GM04503 (cell line): ENCODE measurements at regions not wholly inside any gene's neighbourhood (a gene's known extent, or its start where the extent isn't known, plus 50 kb on each side); places are given as distances from the start of the nearest gene placed in this dataset.

Source experiments
- DNase-seq: peaks from one replicate; pipeline ENCODE4 v3.0.0-alpha.2; 2012; ENCODE audit warnings: low read depth

DNA sequence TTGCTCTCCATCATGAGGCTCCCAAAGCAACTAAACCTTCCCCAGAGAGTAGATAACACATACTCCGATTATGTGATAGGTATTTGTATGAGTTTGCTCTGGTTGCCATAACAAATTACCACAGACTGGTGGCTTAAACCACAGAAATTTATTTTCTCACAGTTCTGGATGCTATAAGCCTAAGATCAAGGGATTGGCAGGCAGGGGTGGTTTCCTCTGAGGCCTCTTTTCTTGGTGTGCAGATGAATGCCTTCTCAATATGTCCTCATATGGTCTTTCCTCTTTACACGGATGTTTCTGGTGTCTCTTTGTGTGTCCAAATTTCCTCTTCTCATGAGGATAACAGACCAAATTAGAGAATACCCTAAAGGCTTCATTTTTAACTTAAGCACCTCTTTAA is 285.8 kb upstream of the GRIP1 start:
- peak; percentile 18 for DNase-seq

DNA sequence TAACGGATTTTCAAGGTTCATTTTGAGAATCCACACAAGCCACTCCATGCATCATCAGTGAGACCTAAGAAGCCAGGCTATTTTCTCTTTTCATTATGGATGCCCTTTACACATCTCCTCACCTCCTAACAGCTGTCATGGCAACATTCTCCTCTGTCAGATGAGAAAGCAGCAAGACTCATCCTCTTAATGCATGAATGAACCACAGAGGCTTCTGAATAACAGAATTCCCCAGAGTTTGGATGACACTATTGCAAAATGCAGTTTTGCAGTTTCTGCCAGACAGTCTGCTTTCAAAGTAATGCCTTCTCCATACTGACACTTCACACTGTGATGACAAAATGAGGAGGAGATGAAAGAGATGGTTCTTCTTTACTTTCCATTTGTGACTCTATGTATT is 286.7 kb upstream of the GRIP1 start:
- no peak for DNase-seq

DNA sequence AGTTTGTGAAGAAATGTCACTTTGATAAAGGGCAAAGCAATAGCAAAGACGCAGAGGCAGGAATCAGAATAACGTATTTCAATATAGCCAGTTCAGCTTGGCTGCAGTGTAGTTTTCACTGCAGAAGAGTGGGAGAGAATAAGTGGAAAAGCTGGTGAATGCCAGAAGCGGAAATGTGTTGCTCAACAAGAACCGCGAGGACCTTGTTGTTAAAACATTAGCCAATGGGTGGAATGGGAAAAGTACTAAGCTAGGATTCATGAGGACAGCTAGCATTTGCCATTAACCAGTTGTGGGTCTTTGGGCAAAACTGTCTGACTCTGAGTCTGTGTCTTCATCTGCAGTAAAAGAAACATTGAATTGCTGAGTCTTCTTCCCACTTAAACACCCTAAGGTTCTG is 292.9 kb upstream of the GRIP1 start:
- no peak for DNase-seq

DNA sequence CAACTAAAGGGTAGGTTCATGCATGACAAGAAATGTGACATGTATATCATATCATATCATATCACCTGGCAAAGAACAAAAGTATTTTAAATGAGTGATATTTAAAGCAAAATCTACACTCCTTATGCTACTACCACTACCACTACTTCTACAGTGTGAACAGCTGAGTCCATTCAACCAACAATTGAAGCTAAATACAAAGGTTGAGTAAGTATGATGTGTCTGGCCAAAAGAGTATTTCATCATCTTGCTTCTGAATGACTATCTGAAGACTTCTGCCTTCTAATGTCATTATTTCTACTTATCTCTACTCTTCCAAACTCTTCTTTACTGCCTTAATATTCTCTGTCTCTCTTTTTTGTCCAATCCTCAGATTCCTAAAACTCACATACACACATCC is 292.6 kb upstream of the CAND1 start:
- no peak for DNase-seq

DNA sequence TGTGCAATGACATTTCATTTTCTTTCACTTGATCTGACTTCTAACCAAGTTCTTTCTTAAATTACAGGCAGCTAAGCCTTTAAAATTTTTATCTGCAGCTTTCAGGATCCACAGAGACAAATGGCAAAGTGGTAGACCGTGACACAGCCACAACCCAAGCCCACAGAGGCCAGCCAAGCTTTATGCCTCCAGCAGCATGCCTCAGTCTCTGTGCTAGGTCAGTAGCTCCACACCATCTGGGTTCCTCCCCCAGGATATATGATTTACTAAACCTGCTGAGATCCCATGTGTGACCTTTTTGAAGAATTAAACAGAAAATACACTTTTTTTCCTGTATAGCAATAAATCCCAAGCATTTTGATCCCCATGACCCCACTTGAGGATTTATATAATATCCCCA is 290.4 kb upstream of the CAND1 start:
- DNase-seq: no peak

DNA sequence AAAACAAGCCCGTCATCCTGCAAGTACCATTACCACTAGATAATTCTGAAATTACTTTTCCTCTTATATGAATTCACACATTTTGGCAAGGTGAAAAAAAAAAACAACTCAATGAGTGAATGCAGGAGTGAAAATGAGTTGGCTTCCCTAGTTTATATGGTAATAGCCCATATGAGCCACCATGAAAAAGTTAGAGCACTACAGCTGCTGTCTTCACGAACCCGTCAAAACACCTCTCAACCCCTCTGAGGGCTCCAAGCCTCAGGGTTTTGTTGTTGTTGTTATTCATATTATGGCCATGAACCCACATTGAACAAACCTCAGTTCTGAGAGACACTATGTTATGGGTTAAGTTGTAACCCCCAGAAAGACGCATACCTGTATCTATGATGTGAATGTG is 289.9 kb upstream of the CAND1 start:
- no peak for DNase-seq

DNA sequence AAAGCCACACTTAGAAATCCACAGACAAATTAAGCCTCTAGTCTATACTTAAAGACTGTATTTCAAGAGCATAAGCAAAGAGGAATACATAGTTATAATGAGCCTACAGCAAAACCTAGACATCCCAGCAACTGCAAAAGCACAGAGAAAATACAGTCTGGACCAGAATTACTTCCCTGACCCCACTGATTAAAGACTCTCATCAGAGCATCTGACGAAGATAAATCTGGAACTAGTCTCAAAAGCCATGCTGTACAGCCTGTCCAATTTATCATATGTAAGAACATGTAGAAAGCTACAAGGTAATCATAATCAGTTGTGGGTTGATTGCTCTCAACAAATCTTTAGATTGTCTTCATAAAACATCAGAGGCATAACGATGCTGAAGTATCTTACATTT is 285.1 kb upstream of the CAND1 start:
- DNase-seq: no peak

DNA sequence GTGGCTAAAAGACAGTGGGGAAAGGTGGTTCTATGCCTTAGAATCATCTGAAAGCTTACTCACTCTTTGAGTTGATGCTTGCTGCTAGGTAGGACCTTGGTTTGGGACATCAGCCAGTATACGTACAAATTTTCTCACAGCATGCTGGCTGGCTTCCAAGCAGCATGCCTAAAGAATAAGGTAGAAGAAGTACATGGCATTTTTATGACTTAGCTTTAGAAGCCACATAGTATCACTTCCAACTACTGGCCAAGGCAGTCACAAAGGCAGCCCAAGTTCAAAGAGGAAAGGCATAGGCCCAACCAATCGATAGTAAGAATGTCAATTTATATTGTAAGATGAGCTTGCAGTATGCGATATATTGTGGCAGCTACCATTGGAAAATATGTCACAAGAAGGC is 284.2 kb upstream of the CAND1 start:
- DNase-seq: no peak

DNA sequence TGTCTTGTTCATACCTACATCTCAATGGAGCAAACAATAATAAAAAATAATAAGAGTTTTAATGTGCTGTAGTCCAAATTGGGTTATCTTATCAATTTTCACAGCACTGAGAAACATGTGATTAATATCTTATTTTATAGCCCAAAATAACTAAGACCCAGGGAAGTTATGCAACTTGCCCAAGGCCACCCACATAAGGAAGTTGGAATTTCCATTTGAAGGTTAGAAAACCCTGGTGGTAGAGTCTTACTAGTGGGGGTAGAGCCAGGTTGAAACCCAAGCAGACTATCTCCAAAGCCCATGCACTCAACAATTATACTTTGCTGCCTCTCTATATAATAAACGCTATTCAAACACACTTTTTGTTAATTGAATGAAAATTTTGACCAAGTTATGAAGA is 270.0 kb upstream of the CAND1 start:
- no peak for DNase-seq

DNA sequence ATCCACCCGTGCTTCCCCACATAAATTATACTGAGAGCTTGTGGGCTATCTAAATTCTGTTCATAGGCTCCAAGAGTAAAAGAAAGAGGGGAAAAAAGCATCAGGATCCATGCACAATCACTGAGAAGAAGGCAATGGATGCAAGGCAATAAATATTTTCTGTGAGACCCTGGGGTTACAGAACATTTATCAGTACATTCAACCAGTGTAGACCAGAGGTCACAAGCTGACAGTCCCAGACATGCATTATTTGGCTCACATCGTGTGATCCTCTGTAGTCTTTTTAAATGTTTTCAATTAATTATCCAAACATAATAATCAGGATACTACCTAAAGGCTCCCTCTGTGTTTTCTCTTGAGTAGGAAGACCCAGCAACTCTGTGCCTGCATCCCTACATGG is 267.9 kb upstream of the CAND1 start:
- no peak for DNase-seq

DNA sequence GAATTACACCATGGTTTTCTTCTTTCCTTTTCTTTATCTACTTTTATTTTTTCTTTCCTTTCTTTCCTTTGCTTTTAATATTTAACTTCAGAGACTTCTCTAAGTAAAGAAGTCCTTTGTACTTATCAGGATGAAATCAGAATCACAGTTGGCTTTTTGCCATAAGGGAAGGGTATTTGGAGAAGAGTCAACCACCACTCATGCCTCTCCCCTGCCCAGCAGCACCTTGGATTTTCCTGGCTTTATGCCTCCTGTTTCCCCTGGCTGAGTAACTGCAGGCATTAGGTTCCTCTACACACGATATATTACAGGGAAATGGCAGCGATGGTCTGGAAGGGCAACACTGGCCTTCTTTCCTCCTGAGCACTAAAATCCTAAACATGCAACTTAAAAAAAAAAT is 266.4 kb upstream of the CAND1 start:
- no peak for DNase-seq

DNA sequence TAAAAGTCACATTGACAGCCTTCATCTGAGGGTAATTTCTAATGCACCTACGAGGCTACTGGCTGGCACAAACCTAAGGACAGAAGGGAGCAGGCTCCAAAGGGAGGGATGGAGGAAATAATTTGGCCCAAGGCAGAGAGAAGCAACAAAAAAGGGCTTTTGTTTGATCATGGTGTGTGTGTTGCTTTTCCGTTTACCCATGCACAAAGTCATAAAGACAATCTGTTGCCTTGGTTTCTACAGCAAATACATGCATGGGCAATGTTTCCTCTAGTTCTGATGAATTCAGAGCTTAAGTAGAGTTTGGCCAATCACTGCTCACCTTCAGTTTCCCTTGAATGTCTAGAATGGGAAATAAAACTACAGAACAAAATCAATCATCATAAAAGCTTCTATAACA is 262.5 kb upstream of the CAND1 start:
- no peak for DNase-seq

DNA sequence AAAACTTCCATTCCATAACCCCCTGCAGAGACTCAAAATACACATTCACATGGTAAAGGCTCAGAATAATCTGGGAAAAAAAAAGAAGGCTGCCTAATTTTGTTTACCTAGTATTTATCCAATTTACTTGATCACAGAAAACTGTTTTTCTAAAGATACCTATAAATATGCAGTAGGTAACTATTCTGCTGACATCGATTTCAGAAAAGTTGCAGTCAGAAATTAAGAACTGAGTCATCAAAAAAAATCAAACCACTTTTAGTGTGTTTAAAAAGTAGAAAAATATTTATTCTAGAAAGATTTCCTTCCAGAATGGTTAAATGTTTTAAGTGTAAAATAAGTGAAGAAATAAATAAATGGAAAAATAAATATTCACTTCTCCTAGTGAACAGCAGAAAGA is 254.5 kb upstream of the CAND1 start:
- no peak for DNase-seq

DNA sequence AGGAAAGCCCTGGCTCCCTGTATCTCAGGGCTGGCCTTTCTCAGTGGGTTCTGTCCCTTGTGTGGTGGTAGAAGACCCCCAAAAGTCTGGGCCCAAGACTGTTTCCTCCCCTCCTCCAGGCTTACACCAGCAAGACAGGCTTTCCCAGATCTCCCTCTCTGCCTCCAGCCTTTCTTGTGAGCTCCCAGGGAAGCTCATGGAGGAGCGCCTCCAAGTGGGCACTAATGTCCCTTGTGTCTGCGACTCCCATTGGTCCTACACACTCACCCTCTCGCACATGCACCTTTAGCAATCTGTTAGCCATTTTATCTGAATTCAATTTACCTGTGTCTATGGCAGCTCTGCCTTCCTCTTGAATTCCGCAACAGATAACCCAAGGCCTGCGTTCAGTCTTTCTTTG is 251.1 kb upstream of the CAND1 start:
- DNase-seq: no peak

DNA sequence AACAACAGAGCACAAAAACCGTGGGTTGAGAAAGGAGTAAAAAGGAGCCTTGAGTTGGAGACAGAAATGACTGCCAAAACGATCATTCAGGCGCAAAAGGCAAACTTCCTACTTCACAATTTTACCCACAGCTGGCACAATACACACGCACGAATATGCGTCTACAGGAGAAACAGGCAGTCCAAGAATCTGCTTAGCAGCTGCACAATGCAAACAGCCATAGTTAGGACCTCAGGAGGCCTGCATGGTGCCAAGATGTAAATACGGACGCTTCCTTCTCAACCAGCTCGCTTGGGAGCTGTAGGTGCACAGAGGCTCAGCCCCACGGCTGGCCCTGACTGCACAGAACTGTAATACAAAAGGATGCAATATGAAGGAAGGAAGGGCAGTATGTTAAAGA is 250.1 kb upstream of the CAND1 start:
- DNase-seq: no peak

DNA sequence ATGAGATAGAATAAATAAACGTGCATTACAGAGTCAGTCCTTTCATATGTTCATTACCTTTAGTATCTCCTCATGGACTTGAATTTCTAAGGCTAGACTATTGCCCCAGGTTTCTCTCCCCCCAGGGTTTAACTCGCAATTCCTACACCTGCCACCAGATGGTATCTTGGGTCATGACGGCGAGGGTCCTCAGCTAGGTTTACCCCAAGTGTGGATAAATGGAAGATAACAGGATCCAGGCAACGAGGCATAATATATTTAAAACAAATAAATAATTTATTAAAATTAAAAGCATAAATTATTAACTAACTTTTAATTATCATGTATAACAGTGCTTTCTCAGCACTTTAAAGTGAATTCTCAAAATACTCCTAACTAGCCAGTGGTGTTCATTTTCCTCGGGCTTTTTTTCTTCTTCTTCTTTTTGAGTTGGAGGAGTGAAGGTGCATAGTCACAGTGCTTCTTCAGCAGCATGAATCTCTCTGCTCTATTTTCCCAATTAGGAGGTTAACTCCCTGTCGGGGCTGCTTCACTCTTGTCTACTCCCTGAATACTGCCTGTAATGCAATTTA is 243.5 kb upstream of the CAND1 start:
- no peak for DNase-seq

DNA sequence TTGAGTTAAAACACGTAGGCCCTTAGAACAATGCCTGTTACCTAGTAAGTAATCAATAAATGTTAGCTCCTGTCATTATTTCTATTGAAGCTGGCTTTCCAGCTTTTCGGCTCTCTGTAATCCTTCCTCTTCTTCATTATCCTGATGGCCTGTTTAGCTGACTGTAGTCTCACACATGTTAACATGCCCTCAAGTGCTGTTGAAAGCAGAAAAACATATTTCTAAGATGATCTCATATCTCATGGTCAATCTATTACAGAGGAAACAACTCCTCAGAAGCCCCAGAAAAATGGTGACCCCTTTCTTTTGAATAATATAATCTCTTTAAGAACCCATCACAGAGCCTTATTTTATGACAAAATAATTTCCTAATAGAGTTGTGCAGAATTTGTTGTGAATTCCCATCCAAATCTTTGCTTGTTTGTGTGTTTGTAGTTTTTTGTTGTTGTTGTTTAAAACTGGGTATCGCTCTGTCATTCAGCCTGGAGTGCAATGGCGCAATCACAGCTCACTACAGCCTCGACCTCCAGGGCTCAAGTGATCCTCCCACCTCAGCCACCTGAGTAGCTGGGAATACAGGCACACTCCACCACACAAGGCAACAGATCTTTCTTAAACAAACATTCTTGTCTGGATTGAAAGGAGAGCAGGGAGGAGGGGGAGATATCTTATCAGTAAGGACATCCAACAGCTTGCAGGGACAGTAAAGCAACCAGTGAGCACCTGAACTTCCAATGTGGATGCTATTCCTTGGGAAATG is 242.5 kb upstream of the CAND1 start:
- no peak for DNase-seq

DNA sequence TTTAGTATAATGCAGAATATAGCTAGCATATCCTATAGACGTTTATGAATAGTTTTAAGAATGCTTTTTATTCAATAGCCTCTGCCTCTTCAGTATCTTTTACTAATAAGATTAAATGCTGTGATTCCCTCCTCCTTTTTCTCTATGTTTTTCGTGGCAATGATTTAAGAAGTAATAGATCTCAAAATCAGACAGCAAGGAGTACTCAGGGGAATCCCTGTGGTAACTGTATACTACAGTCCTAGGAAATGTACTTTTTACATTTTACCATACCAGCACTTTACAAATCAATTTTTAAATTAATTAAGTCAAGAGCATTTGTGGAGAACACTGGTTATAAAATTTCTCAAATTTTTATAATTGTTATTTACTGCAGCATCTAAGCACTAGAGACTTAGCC is 240.6 kb upstream of the CAND1 start:
- DNase-seq: no peak

DNA sequence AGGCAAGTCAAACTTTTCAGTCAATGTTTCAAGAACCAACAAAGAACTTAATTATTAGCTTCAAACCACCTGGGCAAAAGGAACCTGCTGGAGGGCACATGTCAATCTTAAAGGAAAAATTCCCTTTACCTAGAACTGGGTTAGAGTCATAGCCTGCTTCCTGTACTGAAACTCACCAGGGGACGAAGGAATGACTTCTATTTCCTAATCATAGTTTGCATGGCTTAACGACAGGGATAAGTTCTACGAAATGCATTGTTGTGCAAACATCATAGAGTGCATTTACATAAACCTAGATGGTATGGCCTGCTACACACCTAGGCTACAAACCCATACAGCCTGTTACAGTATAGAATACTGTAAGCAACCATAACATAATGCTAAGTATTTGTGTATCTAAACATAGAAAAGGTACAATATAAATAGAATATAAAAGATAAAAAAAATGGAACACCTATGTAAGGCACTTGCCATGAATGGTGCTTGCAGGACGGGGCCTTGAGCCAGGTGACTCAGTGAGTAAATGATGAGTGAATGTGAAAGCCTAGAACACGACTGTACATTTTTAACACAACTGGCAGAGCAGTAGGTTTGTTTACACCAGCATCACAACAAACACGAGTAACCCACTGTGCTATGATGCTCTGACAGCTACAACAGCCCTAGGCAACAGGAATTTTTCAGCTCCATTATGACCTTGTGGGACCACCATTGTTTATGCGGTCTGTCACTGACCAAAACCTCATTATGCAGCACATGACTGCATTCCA is 234.9 kb upstream of the CAND1 start:
- no peak for DNase-seq

DNA sequence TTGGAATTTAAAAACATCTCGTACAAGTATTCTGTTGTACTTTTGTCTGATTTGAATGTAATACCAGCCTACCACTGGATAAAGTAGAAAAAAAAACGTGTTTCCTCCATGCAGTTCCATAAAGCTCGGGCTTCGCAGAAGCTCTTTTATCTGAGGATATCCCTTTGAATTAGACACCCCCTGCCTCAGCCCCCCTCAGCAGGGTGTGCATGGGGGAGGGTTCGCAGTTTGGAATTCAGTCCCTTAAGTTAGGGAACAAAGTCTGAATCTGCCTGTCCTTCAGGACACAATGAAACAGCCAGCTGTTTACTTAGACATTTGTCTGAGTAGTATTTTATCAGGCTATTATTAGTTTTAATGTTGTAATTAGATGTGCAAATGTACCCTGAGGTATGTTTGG is 234.0 kb upstream of the CAND1 start:
- no peak for DNase-seq

DNA sequence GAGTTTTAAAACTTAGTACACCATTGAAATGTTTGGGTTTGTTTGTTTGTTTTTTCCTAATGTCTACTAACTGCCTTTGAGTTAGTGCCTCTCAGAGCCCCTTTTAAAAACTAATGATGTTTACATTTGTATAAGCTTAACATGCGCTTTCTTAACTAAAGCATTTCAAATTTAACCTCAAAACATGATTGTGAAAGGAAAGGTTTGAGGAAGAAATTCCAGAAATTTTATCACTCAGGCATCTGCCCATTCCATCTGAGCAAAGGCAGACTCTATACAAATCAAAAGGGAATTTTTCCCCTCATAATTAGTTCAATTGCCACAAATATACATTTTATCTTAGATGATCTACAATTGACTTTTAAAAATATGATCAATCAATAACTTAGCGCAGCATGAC is 230.7 kb upstream of the CAND1 start:
- no peak for DNase-seq

DNA sequence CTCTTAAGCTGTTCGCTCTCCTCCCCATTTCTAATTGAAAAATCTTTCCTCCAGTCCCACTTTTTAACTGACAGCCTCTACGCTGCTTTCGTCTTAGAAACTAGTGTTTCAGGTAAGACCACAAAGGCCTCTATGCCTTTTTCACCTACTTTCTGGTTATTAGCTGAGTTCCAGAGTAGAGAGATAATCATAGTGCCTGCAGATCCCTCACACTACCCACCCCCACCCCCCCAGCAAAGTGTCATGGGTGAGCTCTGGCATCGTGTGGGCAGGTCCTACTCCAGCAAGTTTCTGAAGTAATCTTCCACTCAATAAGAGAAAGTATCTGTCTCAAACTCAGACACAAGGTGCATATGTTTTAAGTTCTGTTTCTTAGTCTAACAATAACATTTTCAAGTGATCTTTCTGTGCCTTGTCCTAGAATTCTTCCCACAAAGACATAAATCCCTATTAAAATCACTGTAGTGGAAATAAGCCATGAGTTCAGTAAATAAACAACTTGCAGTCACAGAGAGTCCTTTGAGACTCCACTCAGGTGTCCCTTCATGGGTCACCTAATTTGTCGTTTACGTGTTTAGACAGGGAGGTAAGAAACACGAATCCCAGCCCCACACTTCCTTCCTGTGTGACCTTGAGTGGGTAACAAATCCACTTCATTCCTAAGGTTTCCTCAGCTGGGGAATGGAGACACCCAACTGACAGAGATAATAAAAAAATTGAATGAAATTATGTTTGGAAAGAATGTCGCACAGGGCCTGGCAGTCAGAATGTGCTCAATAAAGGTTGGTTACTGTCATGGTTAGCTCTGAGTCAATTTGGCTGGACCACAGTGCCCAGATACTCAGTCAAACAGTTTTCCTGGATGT is 228.9 kb upstream of the CAND1 start:
- no peak for DNase-seq

DNA sequence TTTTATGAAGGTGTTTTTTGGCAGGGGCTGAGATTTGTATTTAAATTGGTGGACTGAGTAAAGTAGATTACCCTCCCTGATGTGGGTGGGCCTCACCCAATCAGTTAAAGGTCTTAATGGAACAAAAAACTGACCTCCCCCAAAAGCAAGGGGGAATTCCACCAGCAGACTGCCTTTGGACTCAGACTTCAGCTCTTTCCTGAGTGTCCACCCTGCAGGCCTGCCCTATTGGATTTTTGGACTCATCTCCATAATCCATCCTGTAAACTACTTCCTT is 228.4 kb upstream of the CAND1 start:
- DNase-seq: no peak
